ENCODE measurements at regions not wholly inside any gene's neighbourhood (a gene's known extent, or its start where the extent isn't known, plus 50 kb on each side); places are given as distances from the start of the nearest gene placed in this dataset.

DNA sequence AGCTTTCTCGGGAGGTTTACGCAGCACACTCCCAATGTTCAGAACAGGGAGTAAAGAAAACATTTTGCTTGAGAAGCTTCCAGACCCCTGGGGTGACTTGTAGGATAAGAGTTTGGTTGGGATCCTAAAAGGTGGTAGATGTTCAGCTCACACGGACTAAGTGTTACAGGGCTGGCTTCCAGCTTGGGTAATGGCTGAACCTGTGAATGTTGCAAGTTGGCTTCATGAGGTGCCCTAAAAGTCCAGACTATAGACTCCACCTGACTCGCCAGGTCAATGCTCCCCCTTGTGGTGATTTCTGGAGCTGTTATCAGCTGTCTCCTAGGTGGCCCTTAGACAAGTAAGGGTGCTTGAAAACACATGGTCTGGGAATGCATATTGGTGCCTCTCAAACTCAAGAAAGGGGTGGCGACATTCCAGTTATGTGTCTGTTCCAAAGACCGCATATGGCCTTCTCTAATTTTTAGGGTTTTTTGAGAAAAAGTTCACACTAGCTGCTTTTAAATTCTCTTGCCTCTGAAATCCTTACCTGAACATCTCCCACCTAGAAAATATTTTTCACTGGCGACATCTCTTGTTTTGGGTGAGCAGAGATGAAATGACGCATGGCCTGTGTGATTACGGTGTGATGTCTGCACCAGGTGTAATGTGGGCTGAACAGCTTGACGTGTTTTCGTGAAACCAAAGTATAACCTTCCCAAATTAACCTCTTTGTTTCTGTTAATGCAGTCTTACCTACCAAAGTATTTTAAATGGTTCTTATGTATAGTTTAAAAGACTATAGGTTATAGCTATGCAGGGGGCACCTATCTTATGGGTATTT, 175.7 kb upstream of the KBTBD8 start:
- no peaks in the 10 kb centered on the region; the same call in 1 of the 2 replicates for H3K79me1 ChIP-seq (ENCODE audit: low read depth, low read length)
- ChIA-PET CTCF (ENCODE audit: partially characterized antibody) (interaction anchor here (0.6 to 3.7 kb wide), 66 partner anchors 9 to 569 kb away, joined by 3 to 42 read pairs (median 4); no protein-coding TSS in a partner anchor), POLR2A (ENCODE audit: partially characterized antibody) (interaction anchor here (1.2 to 1.3 kb wide), 2 partner anchors 368 to 380 kb away, joined by 3 read pairs; no protein-coding TSS in a partner anchor)
- no peak overlapping the region for H2AK5ac ChIP-seq (ENCODE audit: low read depth, low read length)
- H4K20me1 ChIP-seq (replicated peaks in 1 of 2; ENCODE audit: control insufficient read depth in 1 of 2, insufficient read depth in 2 of 2, low read length in 2 of 2) = no peaks in the 10 kb centered on the region
- H2BK15ac ChIP-seq (ENCODE audit: low read length) = no peak overlapping the region
- peak overlapping the region; percentile 85 for H2AFZ ChIP-seq (ENCODE audit: low read length)
- no peak overlapping the region for H3K56ac ChIP-seq (replicated peaks; ENCODE audit: insufficient read length, low read depth, low read length)
- no peak overlapping the region for H3K4me2 ChIP-seq (ENCODE audit: insufficient read depth in 1 of 2, low read depth in 2 of 2, low read length in 2 of 2)
- WGBS, 2 experiments (ENCODE audit: extremely low coverage in 1 of 2, insufficient coverage in 1 of 2, insufficient read length in 1 of 2, insufficient replicate concordance in 2 of 2, low coverage in 1 of 2, low lambda C conversion rate in 2 of 2, missing lambda C conversion rate in 1 of 2) = 75% methylated on average over 11 of the region's 11 CpGs; no CpG with 5 or more reads in 1 of the 2 experiments
- no peak overlapping the region for H2BK120ac ChIP-seq (replicated peaks; ENCODE audit: low read depth, low read length)
- no peak overlapping the region for H2BK5ac ChIP-seq (ENCODE audit: low read depth, low read length)
- peaks cover 0 to 7% (median 6%) of the 10 kb centered on the region in 4 experiments; a peak in 5 of 7 replicates for H3K4me1 ChIP-seq (replicated peaks in 1 of 4; ENCODE audit: control insufficient read depth in 3 of 4, insufficient read depth in 4 of 4, low read length in 3 of 4)
- no peak overlapping the region for H3K4me3 ChIP-seq (ENCODE audit: extremely low read depth in 1 of 4, insufficient read depth in 2 of 4, low read depth in 3 of 4, low read length in 4 of 4)
- no peaks in the 10 kb centered on the region for H3K27me3 ChIP-seq (replicated peaks in 1 of 4; ENCODE audit: control insufficient read depth in 3 of 4, extremely low read depth in 1 of 4, insufficient read depth in 3 of 4, low read length in 3 of 4)
- no peak overlapping the region for H3K14ac ChIP-seq (ENCODE audit: insufficient read length)
- H4K5ac ChIP-seq (ENCODE audit: insufficient read length, low read depth, low read length) = no peak overlapping the region
- H3K18ac ChIP-seq (ENCODE audit: extremely low read depth, low read length) = no peak overlapping the region
- H2BK20ac ChIP-seq (ENCODE audit: low read length) = peak overlapping the region; percentile 73; the same call in 1 of the 2 replicates
- H4K91ac ChIP-seq (replicated peaks; ENCODE audit: insufficient read length, low read length) = no peak overlapping the region
- no peaks in the 10 kb centered on the region for H3K23me2 ChIP-seq (ENCODE audit: low read depth, low read length)
- H3K27ac ChIP-seq (ENCODE audit: low read depth, low read length) = no peak overlapping the region
- FAIRE-seq (peak; percentile 99), DNase-seq (ENCODE audit: low read depth in 1 of 2, low spot score in 2 of 2) (peak; percentile 78 to 91)
- H3K9me3 ChIP-seq (ENCODE audit: insufficient read depth in 2 of 2, low read depth in 1 of 2, low read length in 1 of 2) = no peaks in the 10 kb centered on the region
- peak overlapping the region; percentile 4; the same call in 1 of the 2 replicates for H2BK12ac ChIP-seq (ENCODE audit: low read depth, low read length)
- no peak overlapping the region for H4K8ac ChIP-seq (ENCODE audit: extremely low read depth, insufficient read depth, low read length)
- no peak overlapping the region for H3K4ac ChIP-seq (replicated peaks; ENCODE audit: insufficient read length, low read depth, low read length)
- H3K23ac ChIP-seq (ENCODE audit: insufficient read length) = no peak overlapping the region
- H3K79me2 ChIP-seq (ENCODE audit: control insufficient read depth in 1 of 2, insufficient read depth in 2 of 2, low read length in 2 of 2) = no peaks in the 10 kb centered on the region
- H3K9ac ChIP-seq (replicated peaks in 1 of 4; ENCODE audit: extremely low read depth in 1 of 4, low read depth in 3 of 4, low read length in 3 of 4) = no peak overlapping the region
- H3K36me3 ChIP-seq (ENCODE audit: control insufficient read depth in 2 of 4, insufficient read depth in 4 of 4, low read length in 3 of 4) = no peaks in the 10 kb centered on the region
- TF ChIP-seq YY1 (IDR thresholded peaks at IDR 0.05; ENCODE audit: low read depth, low read length) (0 out of 2 replicates have a peak, but pooled peaks have one; percentile 46), HDAC2 (IDR thresholded peaks at IDR 0.05; ENCODE audit: borderline replicate concordance in 1 of 2, low read depth in 2 of 2, low read length in 2 of 2) (no peak), SIN3A (conservative IDR thresholded peaks at IDR 0.05 in 1 of 2, IDR thresholded peaks at IDR 0.05 in 1 of 2; ENCODE audit: low read depth in 1 of 2, low read length in 2 of 2) (peak in 1 of 2 experiments; percentile 41; a peak in 1 of 4 replicates), TAF1 (IDR thresholded peaks at IDR 0.05; ENCODE audit: low read depth, low read length) (no peak), EP300 (IDR thresholded peaks at IDR 0.05; ENCODE audit: borderline replicate concordance in 1 of 2, low read depth in 2 of 2, low read length in 2 of 2) (no peak), RAD21 (IDR thresholded peaks at IDR 0.05 in 1 of 2, conservative IDR thresholded peaks at IDR 0.05 in 1 of 2; ENCODE audit: low read depth in 2 of 2, low read length in 2 of 2) (peak; percentile 80 to 87)
- TF ChIP-seq, protein P1, sequence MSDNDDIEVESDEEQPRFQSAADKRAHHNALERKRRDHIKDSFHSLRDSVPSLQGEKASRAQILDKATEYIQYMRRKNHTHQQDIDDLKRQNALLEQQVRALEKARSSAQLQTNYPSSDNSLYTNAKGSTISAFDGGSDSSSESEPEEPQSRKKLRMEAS (IDR thresholded peaks at IDR 0.05) = peak; percentile 67

Measured in H1 (cell line).